GM12865 (cell line): ENCODE measurements at regions not wholly inside any gene's neighbourhood (a gene's known extent, or its start where the extent isn't known, plus 50 kb on each side); places are given as distances from the start of the nearest gene placed in this dataset.

ENCODE experiments used
- DNase-seq: peaks from one replicate; pipeline ENCODE4 v3.0.0; 2010; ENCODE audit warnings: low read depth
- H3K4me3 ChIP-seq: 2 replicates; pipeline ENCODE4 v1.5.1; 2011; ENCODE audit warnings: mild to moderate bottlenecking, low read depth, low read length, control low read depth
- CTCF ChIP-seq: IDR thresholded peaks from 2 replicates; pipeline ENCODE4 v1.5.1; 2011; ENCODE audit warnings: low read length, control low read depth, low read depth, inconsistent platforms; ENCODE audit not compliant: insufficient read depth; ENCODE audit errors: missing control alignments

GRCh38 chrX:137430984-137431475 is 134.9 kb upstream of the ZIC3 start:
- no peak for TF ChIP-seq CTCF

GRCh38 chrX:137430301-137430700 is 135.6 kb upstream of the ZIC3 start:
- no peak for DNase-seq
- no peak for TF ChIP-seq CTCF
- H3K4me3 ChIP-seq, result no peak overlapping the region

More at GRCh38 chrX:137430984-137431475, 134.9 kb upstream of the ZIC3 start:
- H3K4me3 ChIP-seq, result no peak overlapping the region
- no peak for DNase-seq

- no peak for TF ChIP-seq CTCF
- H3K4me3 ChIP-seq, result no peak overlapping the region
- DNase-seq, result no peak
Measured at GRCh38 chrX:137428766-137429591, 136.9 kb upstream of the ZIC3 start.

DNA sequence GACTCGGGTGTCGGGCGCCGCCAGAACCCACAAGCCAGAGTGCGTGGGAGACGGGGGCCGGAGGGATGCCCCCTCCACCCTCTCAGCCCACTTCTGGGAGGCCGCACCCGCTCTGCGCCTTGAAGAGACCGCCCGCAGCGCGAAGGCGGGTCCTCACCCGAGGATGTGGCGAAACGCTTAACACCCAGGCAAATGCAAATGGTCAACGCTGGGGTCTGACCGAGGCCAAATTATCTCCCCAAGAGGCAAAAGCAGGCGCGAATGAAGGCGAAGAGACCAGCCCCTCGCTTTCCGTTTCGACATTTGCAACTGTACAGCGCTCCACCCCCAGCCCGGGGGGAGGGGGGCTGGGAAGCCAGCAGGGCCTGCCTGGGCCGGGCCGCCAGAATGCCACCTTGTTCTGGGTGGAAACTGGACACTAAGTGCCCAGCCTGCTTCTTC is 137.7 kb upstream of the ZIC3 start:
- no peak overlapping the region; the same call in 1 of the 2 replicates for H3K4me3 ChIP-seq
- no peak for TF ChIP-seq CTCF

GRCh38 chrX:137427816-137428215 is 138.1 kb upstream of the ZIC3 start:
- no peak for DNase-seq
- peak overlapping the region; percentile 37 for H3K4me3 ChIP-seq
- no peak for TF ChIP-seq CTCF

More for the DNA sequence above, 137.7 kb upstream of the ZIC3 start:
- no peak for DNase-seq

GRCh38 chrX:137427426-137427778 is 138.5 kb upstream of the ZIC3 start:
- H3K4me3 ChIP-seq, result peak overlapping the region; percentile 37
- no peak for DNase-seq
- TF ChIP-seq CTCF, result no peak
